OCI-LY1 (cell line): ENCODE measurements at regions not wholly inside any gene's neighbourhood (a gene's known extent, or its start where the extent isn't known, plus 50 kb on each side); places are given as distances from the start of the nearest gene placed in this dataset.

Experiments
- EZH2 ChIP-seq: fragments of 200-600 bp; sonication (generic), shearing (Covaris generic); IDR thresholded peaks from 2 replicates; pipeline ENCODE4 v1.8.0; 2017; ENCODE audit warnings: borderline replicate concordance, mixed run types, mild to moderate bottlenecking, antibody characterized with exemption, low read length, moderate library complexity, mixed read lengths
- TF ChIP-seq, protein P1 (sequence below): fragments of 200-600 bp; sonication (generic), shearing (Covaris generic); IDR thresholded peaks from 2 replicates; pipeline ENCODE4 v1.5.1; 2017; ENCODE audit warnings: mild to moderate bottlenecking, antibody characterized with exemption, low read length, moderate library complexity, mixed read lengths

DNA sequence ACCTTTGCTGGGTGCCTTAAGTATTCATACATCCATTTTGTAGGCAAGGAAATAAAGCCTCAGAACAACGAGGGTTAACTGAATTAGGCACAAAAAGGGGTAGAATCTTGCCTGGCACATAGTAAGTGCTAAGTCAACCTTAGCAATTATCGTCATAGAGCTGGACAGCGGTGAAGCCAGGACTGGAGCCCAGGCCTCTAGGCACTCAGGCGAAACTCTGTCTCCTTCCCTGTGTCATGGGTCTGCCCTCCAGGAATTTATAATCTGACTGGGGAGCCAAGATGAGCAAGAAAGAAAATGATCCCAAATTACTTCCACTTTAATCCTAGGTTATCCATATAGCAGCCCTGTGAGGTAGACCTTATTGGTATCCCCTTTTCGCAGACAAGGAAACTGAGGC is 61.4 kb downstream of the KATNIP start:
- TF ChIP-seq, protein P1, sequence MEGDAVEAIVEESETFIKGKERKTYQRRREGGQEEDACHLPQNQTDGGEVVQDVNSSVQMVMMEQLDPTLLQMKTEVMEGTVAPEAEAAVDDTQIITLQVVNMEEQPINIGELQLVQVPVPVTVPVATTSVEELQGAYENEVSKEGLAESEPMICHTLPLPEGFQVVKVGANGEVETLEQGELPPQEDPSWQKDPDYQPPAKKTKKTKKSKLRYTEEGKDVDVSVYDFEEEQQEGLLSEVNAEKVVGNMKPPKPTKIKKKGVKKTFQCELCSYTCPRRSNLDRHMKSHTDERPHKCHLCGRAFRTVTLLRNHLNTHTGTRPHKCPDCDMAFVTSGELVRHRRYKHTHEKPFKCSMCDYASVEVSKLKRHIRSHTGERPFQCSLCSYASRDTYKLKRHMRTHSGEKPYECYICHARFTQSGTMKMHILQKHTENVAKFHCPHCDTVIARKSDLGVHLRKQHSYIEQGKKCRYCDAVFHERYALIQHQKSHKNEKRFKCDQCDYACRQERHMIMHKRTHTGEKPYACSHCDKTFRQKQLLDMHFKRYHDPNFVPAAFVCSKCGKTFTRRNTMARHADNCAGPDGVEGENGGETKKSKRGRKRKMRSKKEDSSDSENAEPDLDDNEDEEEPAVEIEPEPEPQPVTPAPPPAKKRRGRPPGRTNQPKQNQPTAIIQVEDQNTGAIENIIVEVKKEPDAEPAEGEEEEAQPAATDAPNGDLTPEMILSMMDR: no peak
- TF ChIP-seq EZH2: no peak
